HG03457 (cell line): ENCODE measurements at regions not wholly inside any gene's neighbourhood (a gene's known extent, or its start where the extent isn't known, plus 50 kb on each side); places are given as distances from the start of the nearest gene placed in this dataset.
"Not testable (repeated sequence)": the region's sequence is repeated elsewhere in the genome, so short reads cannot be mapped to it uniquely, and the experiment has no call there.

ENCODE experiments used
- ATAC-seq: cut with Tn5 transposase; IDR thresholded peaks from one replicate; pipeline ENCODE4 v1.9.1; 2021; ENCODE audit warnings: moderate number of reproducible peaks; ENCODE audit not compliant: unreplicated experiment

GRCh38 chr5:12616093-12616492 is 711.8 kb upstream of the CTNND2 start:
- ATAC-seq: no peak

GRCh38 chr5:12615141-12615820 is 711.0 kb upstream of the CTNND2 start:
- ATAC-seq: no peak

GRCh38 chr5:12614608-12615007 is 710.4 kb upstream of the CTNND2 start:
- no peak for ATAC-seq

GRCh38 chr5:12611132-12611531 is 706.9 kb upstream of the CTNND2 start:
- no peak for ATAC-seq

- not testable (repeated sequence) for ATAC-seq
These were observed 703.6 kb upstream of the CTNND2 start for GRCh38 chr5:12607817-12608216.

- no peak for ATAC-seq
These were observed 688.0 kb upstream of the CTNND2 start for GRCh38 chr5:12592228-12592627.

- no peak for ATAC-seq
These were observed 682.2 kb upstream of the CTNND2 start for GRCh38 chr5:12586406-12586805.

- not testable (repeated sequence) for ATAC-seq
These were observed 674.6 kb upstream of the CTNND2 start for GRCh38 chr5:12578803-12579202.

- ATAC-seq: not testable (repeated sequence)
These were observed 672.7 kb upstream of the CTNND2 start for GRCh38 chr5:12576953-12577352.

GRCh38 chr5:12574298-12575093 is 670.2 kb upstream of the CTNND2 start:
- ATAC-seq: not testable (repeated sequence)

- not testable (repeated sequence) for ATAC-seq
These were observed 669.7 kb upstream of the CTNND2 start for GRCh38 chr5:12573916-12574297.

GRCh38 chr5:12570688-12571087 is 666.4 kb upstream of the CTNND2 start:
- ATAC-seq: no peak

- ATAC-seq: no peak
These were observed 662.2 kb upstream of the CTNND2 start for GRCh38 chr5:12566441-12566840.

- no peak for ATAC-seq
These were observed 652.8 kb upstream of the CTNND2 start for GRCh38 chr5:12557012-12557411.

- ATAC-seq: no peak
These were observed 621.9 kb upstream of the CTNND2 start for GRCh38 chr5:12526113-12526512.

- ATAC-seq: no peak
These were observed 617.9 kb upstream of the CTNND2 start for GRCh38 chr5:12522116-12522515.

GRCh38 chr5:12504983-12505382 is 600.7 kb upstream of the CTNND2 start:
- not testable (repeated sequence) for ATAC-seq

GRCh38 chr5:12488161-12488560 is 583.9 kb upstream of the CTNND2 start:
- ATAC-seq: no peak

GRCh38 chr5:12480487-12480886 is 576.2 kb upstream of the CTNND2 start:
- ATAC-seq: no peak

- ATAC-seq: no peak
These were observed 573.3 kb upstream of the CTNND2 start for GRCh38 chr5:12477554-12477953.

- ATAC-seq: no peak
These were observed 563.6 kb upstream of the CTNND2 start for GRCh38 chr5:12467799-12468198.

- ATAC-seq: no peak
These were observed 556.4 kb upstream of the CTNND2 start for GRCh38 chr5:12460493-12461261.
